ENCODE measurements at regions not wholly inside any gene's neighbourhood (a gene's known extent, or its start where the extent isn't known, plus 50 kb on each side); places are given as distances from the start of the nearest gene placed in this dataset.
"Not testable (repeated sequence)": the region's sequence is repeated elsewhere in the genome, so short reads cannot be mapped to it uniquely, and the experiment has no call there.

GRCh38 chr14:105637345-105637744, 111.0 kb downstream of the TMEM121 start:
- not testable (repeated sequence) for H3K9ac ChIP-seq (ENCODE audit: low read depth in 1 of 2, low read length in 2 of 2); H3K36me3 ChIP-seq (ENCODE audit: control insufficient read depth in 2 of 2, insufficient read depth in 2 of 2, low read length in 2 of 2); H3K27me3 ChIP-seq (ENCODE audit: control insufficient read depth in 2 of 2, insufficient read depth in 2 of 2, low read length in 2 of 2); H3K4me3 ChIP-seq (ENCODE audit: low read length in 2 of 2); H3K4me1 ChIP-seq (ENCODE audit: control insufficient read depth in 2 of 2, insufficient read depth in 2 of 2, low read length in 2 of 2); H3K27ac ChIP-seq (ENCODE audit: low read depth in 2 of 2, low read length in 2 of 2); H3K9me3 ChIP-seq (ENCODE audit: control insufficient read depth in 2 of 2, low read length in 2 of 2)

GRCh38 chr14:105639969-105640931, 113.9 kb downstream of the TMEM121 start:
- H3K27ac ChIP-seq (ENCODE audit: low read depth in 2 of 2, low read length in 2 of 2); H3K4me3 ChIP-seq (ENCODE audit: low read length in 2 of 2); H3K9ac ChIP-seq (ENCODE audit: low read depth in 1 of 2, low read length in 2 of 2); H3K9me3 ChIP-seq (ENCODE audit: control insufficient read depth in 2 of 2, low read length in 2 of 2); H3K36me3 ChIP-seq (ENCODE audit: control insufficient read depth in 2 of 2, insufficient read depth in 2 of 2, low read length in 2 of 2); H3K27me3 ChIP-seq (ENCODE audit: control insufficient read depth in 2 of 2, insufficient read depth in 2 of 2, low read length in 2 of 2); H3K4me1 ChIP-seq (ENCODE audit: control insufficient read depth in 2 of 2, insufficient read depth in 2 of 2, low read length in 2 of 2): not testable (repeated sequence)

GRCh38 chr14:105641075-105641937, 114.9 kb downstream of the TMEM121 start:
- H3K27me3 ChIP-seq (ENCODE audit: control insufficient read depth in 2 of 2, insufficient read depth in 2 of 2, low read length in 2 of 2): no peaks in the 10 kb centered on the region
- no peak overlapping the region for H3K4me3 ChIP-seq (ENCODE audit: low read length in 2 of 2)
- no peaks in the 10 kb centered on the region for H3K9me3 ChIP-seq (ENCODE audit: control insufficient read depth in 2 of 2, low read length in 2 of 2)
- no peak overlapping the region for H3K9ac ChIP-seq (ENCODE audit: low read depth in 1 of 2, low read length in 2 of 2)
- H3K36me3 ChIP-seq (ENCODE audit: control insufficient read depth in 2 of 2, insufficient read depth in 2 of 2, low read length in 2 of 2): no peaks in the 10 kb centered on the region
- no peak overlapping the region for H3K27ac ChIP-seq (ENCODE audit: low read depth in 2 of 2, low read length in 2 of 2)
- H3K4me1 ChIP-seq (ENCODE audit: control insufficient read depth in 2 of 2, insufficient read depth in 2 of 2, low read length in 2 of 2): no peaks in the 10 kb centered on the region

- H3K4me3 ChIP-seq (ENCODE audit: low read length in 2 of 2); H3K9ac ChIP-seq (ENCODE audit: low read depth in 1 of 2, low read length in 2 of 2); H3K36me3 ChIP-seq (ENCODE audit: control insufficient read depth in 2 of 2, insufficient read depth in 2 of 2, low read length in 2 of 2); H3K4me1 ChIP-seq (ENCODE audit: control insufficient read depth in 2 of 2, insufficient read depth in 2 of 2, low read length in 2 of 2); H3K27me3 ChIP-seq (ENCODE audit: control insufficient read depth in 2 of 2, insufficient read depth in 2 of 2, low read length in 2 of 2); H3K27ac ChIP-seq (ENCODE audit: low read depth in 2 of 2, low read length in 2 of 2); H3K9me3 ChIP-seq (ENCODE audit: control insufficient read depth in 2 of 2, low read length in 2 of 2): not testable (repeated sequence)
Observed at GRCh38 chr14:105641951-105642350, 115.6 kb downstream of the TMEM121 start.

- not testable (repeated sequence) for H3K27me3 ChIP-seq (ENCODE audit: control insufficient read depth in 2 of 2, insufficient read depth in 2 of 2, low read length in 2 of 2); H3K4me1 ChIP-seq (ENCODE audit: control insufficient read depth in 2 of 2, insufficient read depth in 2 of 2, low read length in 2 of 2); H3K27ac ChIP-seq (ENCODE audit: low read depth in 2 of 2, low read length in 2 of 2); H3K9ac ChIP-seq (ENCODE audit: low read depth in 1 of 2, low read length in 2 of 2); H3K9me3 ChIP-seq (ENCODE audit: control insufficient read depth in 2 of 2, low read length in 2 of 2); H3K4me3 ChIP-seq (ENCODE audit: low read length in 2 of 2); H3K36me3 ChIP-seq (ENCODE audit: control insufficient read depth in 2 of 2, insufficient read depth in 2 of 2, low read length in 2 of 2)
Observed at GRCh38 chr14:105642486-105642885, 116.1 kb downstream of the TMEM121 start.

GRCh38 chr14:105643406-105644052, 117.1 kb downstream of the TMEM121 start:
- not testable (repeated sequence) for H3K4me1 ChIP-seq (ENCODE audit: control insufficient read depth in 2 of 2, insufficient read depth in 2 of 2, low read length in 2 of 2); H3K9me3 ChIP-seq (ENCODE audit: control insufficient read depth in 2 of 2, low read length in 2 of 2); H3K4me3 ChIP-seq (ENCODE audit: low read length in 2 of 2); H3K27ac ChIP-seq (ENCODE audit: low read depth in 2 of 2, low read length in 2 of 2); H3K9ac ChIP-seq (ENCODE audit: low read depth in 1 of 2, low read length in 2 of 2); H3K36me3 ChIP-seq (ENCODE audit: control insufficient read depth in 2 of 2, insufficient read depth in 2 of 2, low read length in 2 of 2); H3K27me3 ChIP-seq (ENCODE audit: control insufficient read depth in 2 of 2, insufficient read depth in 2 of 2, low read length in 2 of 2)

GRCh38 chr14:105644053-105644435, 117.7 kb downstream of the TMEM121 start:
- not testable (repeated sequence) for H3K36me3 ChIP-seq (ENCODE audit: control insufficient read depth in 2 of 2, insufficient read depth in 2 of 2, low read length in 2 of 2); H3K9me3 ChIP-seq (ENCODE audit: control insufficient read depth in 2 of 2, low read length in 2 of 2); H3K4me3 ChIP-seq (ENCODE audit: low read length in 2 of 2); H3K27me3 ChIP-seq (ENCODE audit: control insufficient read depth in 2 of 2, insufficient read depth in 2 of 2, low read length in 2 of 2); H3K27ac ChIP-seq (ENCODE audit: low read depth in 2 of 2, low read length in 2 of 2); H3K4me1 ChIP-seq (ENCODE audit: control insufficient read depth in 2 of 2, insufficient read depth in 2 of 2, low read length in 2 of 2); H3K9ac ChIP-seq (ENCODE audit: low read depth in 1 of 2, low read length in 2 of 2)

- not testable (repeated sequence) for H3K27ac ChIP-seq (ENCODE audit: low read depth in 2 of 2, low read length in 2 of 2); H3K9ac ChIP-seq (ENCODE audit: low read depth in 1 of 2, low read length in 2 of 2); H3K4me1 ChIP-seq (ENCODE audit: control insufficient read depth in 2 of 2, insufficient read depth in 2 of 2, low read length in 2 of 2); H3K36me3 ChIP-seq (ENCODE audit: control insufficient read depth in 2 of 2, insufficient read depth in 2 of 2, low read length in 2 of 2); H3K4me3 ChIP-seq (ENCODE audit: low read length in 2 of 2); H3K9me3 ChIP-seq (ENCODE audit: control insufficient read depth in 2 of 2, low read length in 2 of 2); H3K27me3 ChIP-seq (ENCODE audit: control insufficient read depth in 2 of 2, insufficient read depth in 2 of 2, low read length in 2 of 2)
Observed at GRCh38 chr14:105644457-105644856, 118.1 kb downstream of the TMEM121 start.

- not testable (repeated sequence) for H3K9me3 ChIP-seq (ENCODE audit: control insufficient read depth in 2 of 2, low read length in 2 of 2); H3K36me3 ChIP-seq (ENCODE audit: control insufficient read depth in 2 of 2, insufficient read depth in 2 of 2, low read length in 2 of 2); H3K27ac ChIP-seq (ENCODE audit: low read depth in 2 of 2, low read length in 2 of 2); H3K4me3 ChIP-seq (ENCODE audit: low read length in 2 of 2); H3K4me1 ChIP-seq (ENCODE audit: control insufficient read depth in 2 of 2, insufficient read depth in 2 of 2, low read length in 2 of 2); H3K9ac ChIP-seq (ENCODE audit: low read depth in 1 of 2, low read length in 2 of 2); H3K27me3 ChIP-seq (ENCODE audit: control insufficient read depth in 2 of 2, insufficient read depth in 2 of 2, low read length in 2 of 2)
Observed at GRCh38 chr14:105644891-105645290, 118.5 kb downstream of the TMEM121 start.

- not testable (repeated sequence) for H3K4me3 ChIP-seq (ENCODE audit: low read length in 2 of 2); H3K36me3 ChIP-seq (ENCODE audit: control insufficient read depth in 2 of 2, insufficient read depth in 2 of 2, low read length in 2 of 2); H3K27me3 ChIP-seq (ENCODE audit: control insufficient read depth in 2 of 2, insufficient read depth in 2 of 2, low read length in 2 of 2); H3K9me3 ChIP-seq (ENCODE audit: control insufficient read depth in 2 of 2, low read length in 2 of 2); H3K27ac ChIP-seq (ENCODE audit: low read depth in 2 of 2, low read length in 2 of 2); H3K9ac ChIP-seq (ENCODE audit: low read depth in 1 of 2, low read length in 2 of 2); H3K4me1 ChIP-seq (ENCODE audit: control insufficient read depth in 2 of 2, insufficient read depth in 2 of 2, low read length in 2 of 2)
Observed at GRCh38 chr14:105645389-105645788, 119.0 kb downstream of the TMEM121 start.
